ENCODE measurements at regions not wholly inside any gene's neighbourhood (a gene's known extent, or its start where the extent isn't known, plus 50 kb on each side); places are given as distances from the start of the nearest gene placed in this dataset.

- TF ChIP-seq, protein P1, sequence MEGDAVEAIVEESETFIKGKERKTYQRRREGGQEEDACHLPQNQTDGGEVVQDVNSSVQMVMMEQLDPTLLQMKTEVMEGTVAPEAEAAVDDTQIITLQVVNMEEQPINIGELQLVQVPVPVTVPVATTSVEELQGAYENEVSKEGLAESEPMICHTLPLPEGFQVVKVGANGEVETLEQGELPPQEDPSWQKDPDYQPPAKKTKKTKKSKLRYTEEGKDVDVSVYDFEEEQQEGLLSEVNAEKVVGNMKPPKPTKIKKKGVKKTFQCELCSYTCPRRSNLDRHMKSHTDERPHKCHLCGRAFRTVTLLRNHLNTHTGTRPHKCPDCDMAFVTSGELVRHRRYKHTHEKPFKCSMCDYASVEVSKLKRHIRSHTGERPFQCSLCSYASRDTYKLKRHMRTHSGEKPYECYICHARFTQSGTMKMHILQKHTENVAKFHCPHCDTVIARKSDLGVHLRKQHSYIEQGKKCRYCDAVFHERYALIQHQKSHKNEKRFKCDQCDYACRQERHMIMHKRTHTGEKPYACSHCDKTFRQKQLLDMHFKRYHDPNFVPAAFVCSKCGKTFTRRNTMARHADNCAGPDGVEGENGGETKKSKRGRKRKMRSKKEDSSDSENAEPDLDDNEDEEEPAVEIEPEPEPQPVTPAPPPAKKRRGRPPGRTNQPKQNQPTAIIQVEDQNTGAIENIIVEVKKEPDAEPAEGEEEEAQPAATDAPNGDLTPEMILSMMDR (IDR thresholded peaks at IDR 0.05; ENCODE audit: low read depth, low read length): no peak
- H3K27me3 ChIP-seq: no peaks in the 10 kb centered on the region
- no peak overlapping the region for H3K4me3 ChIP-seq (ENCODE audit: low read depth, low read length)
- H3K4me1 ChIP-seq: no peaks in the 10 kb centered on the region
- no peaks in the 10 kb centered on the region for H3K36me3 ChIP-seq
- no peak for DNase-seq
- H3K9me3 ChIP-seq: no peaks in the 10 kb centered on the region
Measured at GRCh38 chr18:45522371-45522770, 92.9 kb upstream of the SLC14A2 start.

GRCh38 chr18:45525301-45525700 lies 90.0 kb upstream of the SLC14A2 start:
- TF ChIP-seq, protein P1 (IDR thresholded peaks at IDR 0.05; ENCODE audit: low read depth, low read length): no peak
- Histone ChIP-seq H3K9me3 (no peaks in the 10 kb centered on the region), H3K27me3 (no peaks in the 10 kb centered on the region), H3K36me3 (no peaks in the 10 kb centered on the region), H3K4me1 (no peaks in the 10 kb centered on the region), H3K4me3 (ENCODE audit: low read depth, low read length) (no peak overlapping the region)
- DNase-seq: no peak

- TF ChIP-seq, protein P1 (IDR thresholded peaks at IDR 0.05; ENCODE audit: low read depth, low read length): no peak
- no peak overlapping the region for H3K4me3 ChIP-seq (ENCODE audit: low read depth, low read length)
- H3K27me3 ChIP-seq: no peaks in the 10 kb centered on the region
- H3K4me1 ChIP-seq: no peaks in the 10 kb centered on the region
- no peaks in the 10 kb centered on the region for H3K36me3 ChIP-seq
- no peaks in the 10 kb centered on the region for H3K9me3 ChIP-seq
- DNase-seq: no peak
Measured at GRCh38 chr18:45526114-45526841, 89.0 kb upstream of the SLC14A2 start.

DNA sequence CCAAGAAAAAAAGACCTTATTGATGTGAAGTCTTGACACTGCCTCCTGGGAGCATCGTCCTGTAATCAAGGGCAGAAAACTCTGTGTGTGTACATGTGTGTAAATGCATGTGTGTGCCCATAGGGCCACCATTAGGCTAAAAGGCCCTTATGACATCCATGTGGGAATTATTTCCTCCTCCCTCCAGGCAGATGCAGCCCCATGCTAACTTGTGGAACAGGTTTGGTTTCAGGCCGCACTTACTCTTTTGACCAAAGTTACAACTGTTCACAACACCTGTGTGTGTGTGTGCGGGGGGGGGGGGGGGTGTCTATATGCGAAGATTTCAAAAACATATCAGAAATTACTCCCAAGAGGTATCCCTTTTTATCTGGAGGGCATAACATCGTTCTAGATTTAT lies 87.4 kb upstream of the SLC14A2 start:
- TF ChIP-seq, protein P1 (IDR thresholded peaks at IDR 0.05; ENCODE audit: low read depth, low read length): no peak

DNA sequence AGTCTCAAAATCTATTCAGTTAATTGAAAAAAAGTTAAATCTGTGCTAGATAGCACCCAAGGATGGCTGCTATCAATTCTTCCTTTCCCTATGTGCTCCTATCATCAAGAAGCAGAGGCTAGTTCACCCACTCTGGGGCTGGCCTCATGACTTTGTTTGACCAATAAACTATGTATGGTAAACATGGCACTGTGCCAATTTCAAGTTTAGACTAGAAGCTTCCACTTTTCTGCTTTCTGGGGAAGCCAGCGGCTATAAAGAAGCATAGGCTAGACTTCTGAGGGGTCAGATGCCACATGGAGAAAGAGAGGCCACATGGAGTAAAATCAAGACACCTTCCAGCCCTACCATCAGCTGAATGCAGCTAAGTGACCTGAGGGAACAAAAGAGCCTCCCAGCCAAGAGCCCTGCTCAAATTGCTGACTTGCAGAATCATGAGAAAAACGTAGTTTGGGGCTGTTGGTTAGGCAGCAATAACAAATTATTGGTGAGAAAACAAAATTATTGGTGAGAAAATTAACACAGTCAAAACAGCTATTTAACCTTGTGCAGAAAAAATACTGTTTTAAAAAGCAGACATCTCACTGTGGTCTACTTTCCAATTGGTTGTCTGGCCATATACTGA lies 86.5 kb upstream of the SLC14A2 start:
- H3K4me1 ChIP-seq: no peaks in the 10 kb centered on the region
- H3K4me3 ChIP-seq (ENCODE audit: low read depth, low read length): no peak overlapping the region
- H3K36me3 ChIP-seq: no peaks in the 10 kb centered on the region
- TF ChIP-seq, protein P1 (IDR thresholded peaks at IDR 0.05; ENCODE audit: low read depth, low read length): no peak
- DNase-seq: no peak
- no peaks in the 10 kb centered on the region for H3K27me3 ChIP-seq
- H3K9me3 ChIP-seq: no peaks in the 10 kb centered on the region

More for the DNA sequence above, 87.4 kb upstream of the SLC14A2 start:
- no peak for DNase-seq
- Histone ChIP-seq H3K4me1 (no peaks in the 10 kb centered on the region), H3K36me3 (no peaks in the 10 kb centered on the region), H3K9me3 (no peaks in the 10 kb centered on the region), H3K27me3 (no peaks in the 10 kb centered on the region), H3K4me3 (ENCODE audit: low read depth, low read length) (no peak overlapping the region)

- DNase-seq: no peak
- TF ChIP-seq, protein P1 (IDR thresholded peaks at IDR 0.05; ENCODE audit: low read depth, low read length): no peak
- no peaks in the 10 kb centered on the region for H3K36me3 ChIP-seq
- H3K4me1 ChIP-seq: no peaks in the 10 kb centered on the region
- no peaks in the 10 kb centered on the region for H3K27me3 ChIP-seq
- H3K4me3 ChIP-seq (ENCODE audit: low read depth, low read length): no peak overlapping the region
- H3K9me3 ChIP-seq: no peaks in the 10 kb centered on the region
Measured at GRCh38 chr18:45538444-45538843, 76.8 kb upstream of the SLC14A2 start.

All from BE2C (cell line).